Superior temporal gyrus (tissue), 1 donor: ENCODE measurements at regions not wholly inside any gene's neighbourhood (a gene's known extent, or its start where the extent isn't known, plus 50 kb on each side); places are given as distances from the start of the nearest gene placed in this dataset.
A peak's percentile ranks its signal among the peaks of the same experiment; 100 is the strongest.
"Not testable (repeated sequence)": the region's sequence is repeated elsewhere in the genome, so short reads cannot be mapped to it uniquely, and the experiment has no call there.

Source experiments
- DNase-seq: peaks from one replicate; pipeline ENCODE4 v3.0.0-alpha.2; 2016; ENCODE audit errors: extremely low spot score

GRCh38 chr11:7143908-7144307 lies 55.1 kb downstream of the RBMXL2 start:
- DNase-seq = peak; percentile 85

GRCh38 chr11:7150104-7150503 lies 61.3 kb downstream of the RBMXL2 start:
- DNase-seq = not testable (repeated sequence)

GRCh38 chr11:7154881-7155361 lies 66.1 kb downstream of the RBMXL2 start:
- DNase-seq = no peak

- no peak for DNase-seq
Measured at GRCh38 chr11:7160814-7161489, 72.2 kb downstream of the RBMXL2 start.

GRCh38 chr11:7165911-7166310 lies 77.1 kb downstream of the RBMXL2 start:
- no peak for DNase-seq

- DNase-seq = peak; percentile 17
Measured at GRCh38 chr11:7167976-7168740, 79.4 kb downstream of the RBMXL2 start.

GRCh38 chr11:7168741-7168990 lies 79.9 kb downstream of the RBMXL2 start:
- DNase-seq = no peak

- DNase-seq = no peak
Measured at GRCh38 chr11:7170431-7170830, 81.3 kb upstream of the SYT9 start.

GRCh38 chr11:7175007-7175406 lies 76.7 kb upstream of the SYT9 start:
- no peak for DNase-seq

- no peak for DNase-seq
Measured at GRCh38 chr11:7186190-7186589, 65.5 kb upstream of the SYT9 start.

- no peak for DNase-seq
Measured at GRCh38 chr11:7186676-7187075, 65.0 kb upstream of the SYT9 start.

GRCh38 chr11:7192785-7193184 lies 58.9 kb upstream of the SYT9 start:
- not testable (repeated sequence) for DNase-seq

- DNase-seq = no peak
Measured at GRCh38 chr11:7196396-7197146, 55.1 kb upstream of the SYT9 start.

GRCh38 chr11:7197469-7197868 lies 54.2 kb upstream of the SYT9 start:
- DNase-seq = no peak
